B cell (primary cell): ENCODE measurements at regions not wholly inside any gene's neighbourhood (a gene's known extent, or its start where the extent isn't known, plus 50 kb on each side); places are given as distances from the start of the nearest gene placed in this dataset.

Source experiments
- EZH2 ChIP-seq: IDR thresholded peaks from 2 replicates; pipeline ENCODE4 v1.6.1; 2012; ENCODE audit warnings: borderline replicate concordance, low read depth, mild to moderate bottlenecking, moderate library complexity, low read length; ENCODE audit not compliant: insufficient read depth, poor library complexity, severe bottlenecking
- TF ChIP-seq, protein P1 (sequence below): fragments of 200-600 bp; IDR thresholded peaks from one replicate; pipeline ENCODE4 v1.8.0; 2022; ENCODE audit warnings: antibody characterized with exemption, mild to moderate bottlenecking

- TF ChIP-seq, protein P1, sequence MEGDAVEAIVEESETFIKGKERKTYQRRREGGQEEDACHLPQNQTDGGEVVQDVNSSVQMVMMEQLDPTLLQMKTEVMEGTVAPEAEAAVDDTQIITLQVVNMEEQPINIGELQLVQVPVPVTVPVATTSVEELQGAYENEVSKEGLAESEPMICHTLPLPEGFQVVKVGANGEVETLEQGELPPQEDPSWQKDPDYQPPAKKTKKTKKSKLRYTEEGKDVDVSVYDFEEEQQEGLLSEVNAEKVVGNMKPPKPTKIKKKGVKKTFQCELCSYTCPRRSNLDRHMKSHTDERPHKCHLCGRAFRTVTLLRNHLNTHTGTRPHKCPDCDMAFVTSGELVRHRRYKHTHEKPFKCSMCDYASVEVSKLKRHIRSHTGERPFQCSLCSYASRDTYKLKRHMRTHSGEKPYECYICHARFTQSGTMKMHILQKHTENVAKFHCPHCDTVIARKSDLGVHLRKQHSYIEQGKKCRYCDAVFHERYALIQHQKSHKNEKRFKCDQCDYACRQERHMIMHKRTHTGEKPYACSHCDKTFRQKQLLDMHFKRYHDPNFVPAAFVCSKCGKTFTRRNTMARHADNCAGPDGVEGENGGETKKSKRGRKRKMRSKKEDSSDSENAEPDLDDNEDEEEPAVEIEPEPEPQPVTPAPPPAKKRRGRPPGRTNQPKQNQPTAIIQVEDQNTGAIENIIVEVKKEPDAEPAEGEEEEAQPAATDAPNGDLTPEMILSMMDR = no peak
- no peak for TF ChIP-seq EZH2
These were observed 1548.3 kb upstream of the SLC10A2 start for GRCh38 chr13:104614361-104615145.
